ENCODE measurements at regions not wholly inside any gene's neighbourhood (a gene's known extent, or its start where the extent isn't known, plus 50 kb on each side); places are given as distances from the start of the nearest gene placed in this dataset.
"Not testable (repeated sequence)": the region's sequence is repeated elsewhere in the genome, so short reads cannot be mapped to it uniquely, and the experiment has no call there.

DNA sequence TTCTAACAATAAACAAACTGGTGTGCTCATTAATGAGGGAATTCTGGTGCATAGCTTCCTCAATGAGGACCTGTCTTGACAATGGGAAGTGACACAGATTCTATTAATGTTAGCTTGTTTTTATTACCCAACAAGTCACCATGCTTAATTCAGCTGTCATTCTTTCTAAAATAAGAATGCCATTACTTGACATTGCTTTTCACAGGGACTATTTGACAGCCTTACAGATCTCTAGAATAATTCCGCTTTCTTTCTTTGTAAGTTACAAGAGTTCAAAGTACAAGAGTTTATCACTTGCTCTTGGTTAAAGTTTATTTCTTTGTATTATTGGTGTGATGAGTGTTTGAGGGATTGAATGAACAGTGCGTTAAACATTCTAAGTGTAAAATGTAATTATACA is 127.0 kb upstream of the COL5A2 start:
- Mint-ChIP-seq H3K4me1 (peaks cover 7 to 25% of the 10 kb centered on the region in 2 donors), H3K4me3 (no peak overlapping the region)

DNA sequence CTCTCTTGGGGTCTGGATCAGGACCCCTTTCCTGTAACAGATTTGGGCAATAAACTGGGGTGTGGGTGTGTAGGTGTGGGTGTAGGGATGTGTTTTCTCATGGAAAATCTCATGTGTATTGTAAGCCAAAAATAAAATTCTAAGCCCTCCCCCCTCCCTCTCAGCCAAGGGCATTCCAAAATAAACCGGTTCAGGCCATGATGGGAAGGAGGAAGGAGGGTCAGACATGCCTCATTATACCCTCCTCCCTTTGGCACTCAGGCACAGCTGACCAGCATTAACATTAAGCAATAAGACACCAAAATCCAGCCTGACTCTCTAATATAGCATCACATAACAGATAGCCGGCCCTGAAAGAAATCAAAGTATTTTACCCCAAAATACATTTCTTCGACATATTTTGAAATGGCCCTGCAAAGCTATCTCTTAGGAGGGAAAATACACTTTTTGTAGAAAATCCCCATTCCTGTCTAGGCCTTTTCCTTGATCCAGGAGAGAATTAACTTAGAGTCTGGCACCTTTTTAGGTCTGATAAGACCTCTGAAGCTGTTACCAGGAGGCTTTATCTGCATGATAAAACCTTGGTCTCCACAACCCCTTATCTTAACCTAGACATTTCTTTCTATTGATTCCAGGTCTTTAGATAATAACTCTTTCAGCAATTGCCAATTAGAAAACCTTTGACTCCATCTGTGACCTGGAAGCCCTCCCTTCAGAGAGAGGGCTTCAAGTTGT is 128.7 kb upstream of the COL5A2 start:
- peaks cover 0 to 3% (median 0%) of the 10 kb centered on the region in 3 donors for H3K36me3 Mint-ChIP-seq
- DNase-seq: no peak
- H3K27ac Mint-ChIP-seq: no peak overlapping the region
- no peak overlapping the region for H3K4me3 Mint-ChIP-seq
- peaks cover 0 to 7% (median 2%) of the 10 kb centered on the region in 6 donors for H3K9me3 Mint-ChIP-seq
- H3K4me1 Mint-ChIP-seq: peaks cover 3 to 19% of the 10 kb centered on the region in 2 donors
- H3K27me3 Mint-ChIP-seq (ENCODE audit: low read depth in 3 of 3): peaks cover 0 to 3% (median 0%) of the 10 kb centered on the region in 3 donors

More for the DNA sequence above, 127.0 kb upstream of the COL5A2 start:
- no peak for DNase-seq
- H3K27me3 Mint-ChIP-seq (ENCODE audit: low read depth in 3 of 3): peaks cover 0 to 1% (median 0%) of the 10 kb centered on the region in 3 donors
- no peak overlapping the region for H3K27ac Mint-ChIP-seq
- no peaks in the 10 kb centered on the region for H3K36me3 Mint-ChIP-seq
- H3K9me3 Mint-ChIP-seq: peaks cover 0 to 14% (median 2%) of the 10 kb centered on the region in 6 donors

DNA sequence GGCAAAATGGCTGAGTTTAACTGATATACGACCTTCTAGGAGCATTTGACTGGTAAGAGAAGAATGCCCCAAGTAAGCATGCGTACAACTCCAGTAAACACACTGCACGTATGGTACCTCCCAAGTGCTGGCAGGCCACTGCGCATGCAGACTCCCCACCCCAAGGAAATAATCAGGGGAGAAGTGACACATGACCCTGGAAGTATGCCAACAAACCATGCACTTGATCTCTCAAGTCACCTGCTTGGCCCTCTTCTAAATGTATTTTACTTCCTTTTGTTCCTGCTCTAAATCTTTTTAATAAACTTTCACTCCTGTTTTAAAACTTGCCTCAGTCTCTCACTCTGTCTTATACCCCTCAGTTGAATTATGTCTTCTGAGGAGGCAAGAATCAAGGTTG is 129.8 kb upstream of the COL5A2 start:
- H3K36me3 Mint-ChIP-seq: peaks cover 0 to 3% (median 0%) of the 10 kb centered on the region in 3 donors
- H3K27me3 Mint-ChIP-seq (ENCODE audit: low read depth in 3 of 3): peaks cover 0 to 3% (median 0%) of the 10 kb centered on the region in 3 donors
- H3K9me3 Mint-ChIP-seq: peaks cover 0 to 7% (median 3%) of the 10 kb centered on the region in 6 donors
- peaks cover 2 to 8% of the 10 kb centered on the region in 2 donors for H3K4me1 Mint-ChIP-seq
- no peak for DNase-seq
- no peak overlapping the region for H3K4me3 Mint-ChIP-seq
- H3K27ac Mint-ChIP-seq: no peak overlapping the region

DNA sequence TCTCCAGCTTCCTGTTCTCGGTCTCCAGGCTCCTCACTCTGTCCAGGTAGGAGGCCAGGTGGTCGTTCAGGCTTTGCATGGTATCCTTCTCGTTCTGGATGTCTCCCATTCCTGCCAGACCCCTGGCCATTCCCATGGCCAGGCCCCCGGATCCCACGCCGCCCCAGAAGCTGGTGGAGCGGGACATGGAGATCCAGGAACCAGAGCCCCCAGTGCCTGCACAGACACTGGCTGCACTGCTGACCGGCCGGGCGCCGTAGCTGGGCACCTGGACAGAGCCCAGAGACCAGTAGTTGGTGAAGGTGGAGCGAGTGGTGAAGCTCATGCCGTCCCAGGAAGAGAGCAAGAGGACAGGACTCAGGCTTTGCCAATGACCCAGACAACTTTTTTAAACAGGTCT is 129.1 kb upstream of the WDR75 start:
- H3K36me3 Mint-ChIP-seq: peaks cover 0 to 3% (median 0%) of the 10 kb centered on the region in 3 donors
- peaks cover 0 to 20% (median 3%) of the 10 kb centered on the region in 6 donors for H3K9me3 Mint-ChIP-seq
- no peak overlapping the region for H3K4me3 Mint-ChIP-seq
- DNase-seq: no peak
- peaks cover 0 to 3% (median 0%) of the 10 kb centered on the region in 3 donors for H3K27me3 Mint-ChIP-seq (ENCODE audit: low read depth in 3 of 3)
- H3K27ac Mint-ChIP-seq: no peak overlapping the region
- H3K4me1 Mint-ChIP-seq: no peaks in the 10 kb centered on the region

DNA sequence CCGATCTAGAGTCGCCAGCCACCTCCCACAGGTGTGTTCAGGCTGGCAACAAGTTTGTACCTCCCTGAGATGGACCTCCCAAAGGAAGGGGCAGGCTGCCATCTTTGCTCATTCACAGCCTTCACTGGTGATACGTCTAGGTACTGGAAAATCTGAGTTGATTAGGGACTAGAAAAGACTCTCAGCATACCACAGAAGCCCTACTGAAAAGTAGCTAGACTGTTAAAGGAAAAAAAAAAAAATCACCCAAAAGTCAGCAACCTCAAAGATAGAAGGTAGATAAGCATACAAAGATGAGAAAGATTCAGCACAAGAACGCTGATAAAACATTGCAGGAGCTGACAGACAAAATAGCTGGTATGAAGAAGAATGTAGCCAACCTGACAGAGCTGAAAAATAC is 128.6 kb upstream of the WDR75 start:
- no peak overlapping the region for H3K4me3 Mint-ChIP-seq
- no peak overlapping the region for H3K27ac Mint-ChIP-seq

DNA sequence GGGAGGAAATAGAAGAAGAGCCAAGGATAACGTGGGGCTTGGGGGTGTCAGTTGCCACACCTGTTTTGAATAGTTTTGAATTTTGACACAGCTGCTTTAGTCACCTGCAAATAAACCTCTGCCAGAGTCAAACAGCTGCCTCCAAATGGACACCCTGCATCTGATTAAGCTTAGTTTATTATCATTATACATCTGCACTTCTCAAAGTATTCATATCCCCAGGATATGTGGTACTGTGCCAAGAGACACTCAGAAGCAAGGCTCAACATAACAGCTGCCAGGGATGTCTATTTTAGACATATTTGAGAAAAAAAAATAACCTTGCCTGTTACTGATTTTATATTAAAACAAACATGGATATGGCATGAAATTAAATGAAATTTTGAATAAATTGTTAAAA is 122.5 kb upstream of the WDR75 start:
- DNase-seq: no peak
- Mint-ChIP-seq H3K4me1 (no peaks in the 10 kb centered on the region), H3K36me3 (no peaks in the 10 kb centered on the region), H3K27ac (no peak overlapping the region), H3K27me3 (ENCODE audit: low read depth in 3 of 3) (no peaks in the 10 kb centered on the region), H3K4me3 (no peak overlapping the region), H3K9me3 (peaks cover 4 to 31% (median 10%) of the 10 kb centered on the region in 6 donors)

More for the DNA sequence above, 128.6 kb upstream of the WDR75 start:
- Mint-ChIP-seq H3K9me3 (peaks cover 0 to 16% (median 3%) of the 10 kb centered on the region in 6 donors), H3K4me1 (no peaks in the 10 kb centered on the region), H3K27me3 (ENCODE audit: low read depth in 3 of 3) (peaks cover 0 to 3% (median 0%) of the 10 kb centered on the region in 3 donors), H3K36me3 (peaks cover 0 to 3% (median 0%) of the 10 kb centered on the region in 3 donors)
- no peak for DNase-seq

DNA sequence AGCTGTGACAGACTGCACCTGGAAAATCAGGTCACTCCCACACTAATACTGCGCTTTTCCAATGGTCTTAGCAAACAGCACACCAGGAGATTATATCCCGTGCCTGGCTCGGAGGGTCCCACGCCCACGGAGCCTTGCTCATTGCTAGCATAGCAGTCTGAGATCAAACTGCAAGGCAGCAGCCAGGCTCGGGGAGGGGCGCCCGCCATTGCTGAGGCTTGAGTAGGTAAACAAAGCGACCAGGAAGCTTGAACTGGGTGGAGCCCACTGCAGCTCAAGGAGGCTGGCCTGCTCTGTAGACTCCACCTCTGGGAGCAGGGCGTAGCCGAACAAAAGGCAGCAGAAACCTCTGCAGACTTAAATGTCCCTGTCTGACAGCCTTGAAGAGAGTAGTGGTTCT is 121.8 kb upstream of the WDR75 start:
- peaks cover 4 to 31% (median 10%) of the 10 kb centered on the region in 6 donors for H3K9me3 Mint-ChIP-seq
- not testable (repeated sequence) for H3K36me3 Mint-ChIP-seq; H3K27me3 Mint-ChIP-seq (ENCODE audit: low read depth in 3 of 3); DNase-seq; H3K27ac Mint-ChIP-seq; H3K4me1 Mint-ChIP-seq; H3K4me3 Mint-ChIP-seq

DNA sequence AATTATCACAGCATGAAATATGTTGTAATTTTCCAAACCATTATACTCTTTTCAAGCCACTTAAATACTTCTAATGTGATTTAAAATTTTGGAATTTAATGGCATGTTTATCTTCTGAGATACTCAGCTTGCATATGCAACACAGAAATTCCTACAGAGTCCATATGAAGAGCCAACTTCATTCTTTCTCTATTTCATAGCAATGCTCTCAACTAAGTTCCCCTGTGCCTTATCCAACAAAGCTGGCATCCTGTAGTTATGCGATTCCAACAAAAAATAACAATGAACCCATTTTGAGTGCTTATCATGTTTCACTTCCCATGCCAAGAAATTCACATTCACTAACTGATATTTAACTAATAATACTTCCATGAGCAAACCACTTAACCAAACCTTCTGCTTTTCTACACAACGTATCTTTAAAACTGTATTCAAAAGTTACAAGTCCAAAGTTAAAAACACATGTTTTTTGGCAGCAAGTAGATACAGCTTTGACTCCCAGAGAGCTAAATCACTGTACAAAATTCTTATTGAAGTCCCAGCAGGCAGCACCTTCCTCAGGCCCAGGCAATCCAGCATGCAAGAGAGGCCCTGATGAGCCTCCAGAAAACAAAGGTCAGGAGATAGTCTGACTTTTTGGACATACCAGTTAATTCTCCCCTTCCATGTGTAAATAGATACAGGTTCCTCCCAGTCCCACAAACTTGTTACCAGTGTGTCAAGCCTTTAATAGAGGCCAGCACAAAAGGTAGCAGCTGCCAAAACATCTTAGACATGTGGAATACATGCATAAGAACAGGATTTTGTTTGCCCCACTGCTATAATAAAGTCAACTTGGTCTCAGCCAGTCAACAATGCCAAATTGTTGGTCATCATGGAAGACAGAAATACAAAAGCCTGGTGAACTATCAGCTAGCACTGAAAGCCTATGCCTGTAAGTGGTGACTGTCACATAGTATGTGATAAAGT is 113.1 kb upstream of the WDR75 start:
- Mint-ChIP-seq H3K9me3 (peaks cover 0 to 29% (median 6%) of the 10 kb centered on the region in 6 donors), H3K27me3 (ENCODE audit: low read depth in 3 of 3) (peaks cover 0 to 3% (median 2%) of the 10 kb centered on the region in 3 donors), H3K4me3 (no peak overlapping the region), H3K4me1 (no peaks in the 10 kb centered on the region), H3K36me3 (no peaks in the 10 kb centered on the region), H3K27ac (no peak overlapping the region)
- DNase-seq: no peak

DNA sequence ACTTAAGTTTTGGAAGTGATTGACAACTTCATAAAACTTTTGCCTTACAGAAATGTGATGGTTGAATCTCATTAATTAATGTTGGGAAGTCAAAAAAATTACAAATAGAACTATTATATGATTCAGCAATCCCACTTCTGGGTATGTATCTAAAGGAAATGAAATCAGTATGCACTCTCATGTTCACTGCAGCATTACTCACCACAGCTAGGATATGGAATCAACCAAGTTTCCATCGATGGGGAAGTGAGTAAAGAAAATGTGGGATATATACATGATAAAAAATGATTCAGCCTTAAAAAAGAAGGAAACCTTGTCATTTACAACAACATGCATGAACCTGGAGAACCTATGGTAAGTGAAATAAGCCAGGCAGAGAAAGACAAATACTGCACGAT is 112.4 kb upstream of the WDR75 start:
- Mint-ChIP-seq H3K27ac (no peak overlapping the region), H3K36me3 (no peaks in the 10 kb centered on the region), H3K4me3 (no peak overlapping the region), H3K9me3 (peaks cover 0 to 29% (median 6%) of the 10 kb centered on the region in 6 donors), H3K4me1 (no peaks in the 10 kb centered on the region), H3K27me3 (ENCODE audit: low read depth in 3 of 3) (peaks cover 0 to 3% (median 2%) of the 10 kb centered on the region in 3 donors)
- no peak for DNase-seq

DNA sequence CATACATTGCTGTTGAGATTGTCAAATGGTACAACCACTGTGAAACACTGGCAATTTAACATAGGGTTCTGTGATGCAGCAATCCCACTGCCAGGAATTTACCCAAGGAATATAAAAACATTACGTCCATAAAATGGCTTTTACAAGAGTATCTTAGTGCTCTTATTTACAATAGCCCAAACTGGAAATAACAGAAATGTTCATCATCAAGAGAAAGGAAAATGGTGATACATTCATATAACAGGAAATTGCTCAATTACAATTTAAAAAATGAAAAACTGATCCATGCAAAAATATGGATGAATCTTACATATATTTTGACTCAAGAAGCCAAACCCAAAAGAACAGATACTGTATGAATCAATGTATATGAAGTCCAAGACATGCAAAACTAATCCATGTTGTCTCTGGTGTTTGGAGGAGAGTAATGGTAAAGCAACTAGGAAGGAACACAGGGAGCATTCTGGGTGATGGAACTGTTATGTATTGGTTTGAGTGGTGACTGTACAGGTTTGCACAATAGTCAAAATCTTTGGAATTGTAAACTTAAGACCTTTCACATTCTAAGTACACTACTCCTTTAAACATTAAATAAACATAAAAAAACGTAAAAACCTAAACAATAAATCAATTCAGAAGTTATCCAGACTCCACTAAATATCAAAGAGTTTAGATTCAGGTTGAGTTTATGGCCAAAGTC is 104.8 kb upstream of the WDR75 start:
- no peak overlapping the region for H3K4me3 Mint-ChIP-seq
- H3K4me1 Mint-ChIP-seq: no peaks in the 10 kb centered on the region
- DNase-seq: no peak
- no peak overlapping the region for H3K27ac Mint-ChIP-seq
- peaks cover 0 to 2% (median 0%) of the 10 kb centered on the region in 3 donors for H3K27me3 Mint-ChIP-seq (ENCODE audit: low read depth in 3 of 3)
- peaks cover 0 to 12% (median 3%) of the 10 kb centered on the region in 3 donors for H3K36me3 Mint-ChIP-seq
- peaks cover 5 to 34% (median 8%) of the 10 kb centered on the region in 6 donors for H3K9me3 Mint-ChIP-seq

DNA sequence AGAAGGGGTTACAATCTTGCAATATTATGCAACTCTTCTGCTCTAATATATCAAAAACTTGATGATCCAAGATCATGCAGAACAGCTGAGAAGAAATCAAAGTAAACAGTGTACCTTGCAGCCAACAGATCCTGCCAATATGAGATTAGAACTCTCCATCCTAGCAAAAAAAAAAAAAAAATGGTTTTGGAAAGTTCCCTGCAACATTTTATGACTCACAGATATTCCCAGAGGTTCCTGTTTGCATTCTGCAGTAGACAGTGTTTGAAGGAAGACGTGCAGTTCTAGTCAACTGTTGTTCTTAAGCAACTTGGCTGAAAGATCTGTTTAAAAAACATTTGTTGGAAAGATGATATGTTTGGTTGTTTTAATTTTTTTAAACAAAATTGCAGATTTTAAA is 103.6 kb upstream of the WDR75 start:
- H3K4me3 Mint-ChIP-seq: no peak overlapping the region
- H3K9me3 Mint-ChIP-seq: peaks cover 5 to 26% (median 8%) of the 10 kb centered on the region in 6 donors
- no peaks in the 10 kb centered on the region for H3K4me1 Mint-ChIP-seq
- no peak overlapping the region for H3K27ac Mint-ChIP-seq
- no peak for DNase-seq
- H3K36me3 Mint-ChIP-seq: peaks cover 0 to 12% (median 3%) of the 10 kb centered on the region in 3 donors
- H3K27me3 Mint-ChIP-seq (ENCODE audit: low read depth in 3 of 3): peaks cover 0 to 2% (median 0%) of the 10 kb centered on the region in 3 donors

DNA sequence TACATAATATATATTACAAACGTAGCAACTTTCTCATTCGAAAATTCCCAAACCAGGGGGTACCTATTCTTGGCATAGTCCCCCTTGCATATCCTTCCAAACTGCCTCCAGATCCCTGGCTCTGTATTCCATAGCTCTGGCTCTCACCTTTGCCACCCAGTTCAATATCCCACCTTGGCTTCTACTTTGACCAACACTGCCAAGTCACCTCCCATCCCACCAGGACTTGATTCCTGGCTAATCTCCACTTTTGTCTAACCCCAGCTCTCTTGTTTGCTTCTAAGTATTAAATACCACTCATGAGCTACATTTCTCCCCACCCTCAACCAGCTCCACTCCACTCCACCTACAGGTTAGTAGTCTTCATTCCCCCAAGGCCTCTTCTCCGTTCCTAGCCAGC is 103.2 kb upstream of the WDR75 start:
- no peak overlapping the region for H3K4me3 Mint-ChIP-seq
- peaks cover 3 to 24% (median 6%) of the 10 kb centered on the region in 6 donors for H3K9me3 Mint-ChIP-seq
- no peak overlapping the region for H3K27ac Mint-ChIP-seq
- H3K4me1 Mint-ChIP-seq: no peaks in the 10 kb centered on the region
- H3K27me3 Mint-ChIP-seq (ENCODE audit: low read depth in 3 of 3): peaks cover 0 to 2% (median 0%) of the 10 kb centered on the region in 3 donors
- peaks cover 0 to 12% (median 3%) of the 10 kb centered on the region in 3 donors for H3K36me3 Mint-ChIP-seq
- no peak for DNase-seq

DNA sequence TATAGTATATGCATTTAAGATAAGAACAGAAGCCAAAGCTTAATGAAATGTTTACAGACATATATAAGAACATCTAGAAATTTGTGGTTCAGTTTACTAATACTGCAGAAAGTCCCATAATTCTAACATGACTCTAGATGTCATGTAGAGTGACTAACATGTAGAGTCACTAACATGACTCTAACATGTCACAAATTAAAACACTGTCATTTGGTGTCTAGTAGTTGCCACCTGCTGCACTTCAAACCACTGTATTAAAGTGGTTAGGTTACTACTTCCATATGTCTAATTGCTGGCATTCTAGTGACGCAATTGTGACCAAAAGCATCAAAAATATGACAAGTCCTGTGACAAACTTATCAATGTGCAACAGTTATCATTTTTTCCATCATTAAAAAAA is 100.2 kb upstream of the WDR75 start:
- H3K27me3 Mint-ChIP-seq (ENCODE audit: low read depth in 3 of 3): peaks cover 0 to 2% (median 0%) of the 10 kb centered on the region in 3 donors
- H3K4me3 Mint-ChIP-seq: no peak overlapping the region
- no peak overlapping the region for H3K27ac Mint-ChIP-seq
- H3K4me1 Mint-ChIP-seq: no peaks in the 10 kb centered on the region
- no peak for DNase-seq
- H3K36me3 Mint-ChIP-seq: peaks cover 3 to 12% (median 3%) of the 10 kb centered on the region in 3 donors
- H3K9me3 Mint-ChIP-seq: peaks cover 3 to 18% (median 8%) of the 10 kb centered on the region in 6 donors
